HG03521 (cell line): ENCODE measurements at regions not wholly inside any gene's neighbourhood (a gene's known extent, or its start where the extent isn't known, plus 50 kb on each side); places are given as distances from the start of the nearest gene placed in this dataset.
"Not testable (repeated sequence)": the region's sequence is repeated elsewhere in the genome, so short reads cannot be mapped to it uniquely, and the experiment has no call there.

Experiments
- ATAC-seq: cut with Tn5 transposase; IDR thresholded peaks from one replicate; pipeline ENCODE4 v1.9.1; 2021; ENCODE audit warnings: mild to moderate bottlenecking, moderate library complexity; ENCODE audit not compliant: unreplicated experiment

DNA sequence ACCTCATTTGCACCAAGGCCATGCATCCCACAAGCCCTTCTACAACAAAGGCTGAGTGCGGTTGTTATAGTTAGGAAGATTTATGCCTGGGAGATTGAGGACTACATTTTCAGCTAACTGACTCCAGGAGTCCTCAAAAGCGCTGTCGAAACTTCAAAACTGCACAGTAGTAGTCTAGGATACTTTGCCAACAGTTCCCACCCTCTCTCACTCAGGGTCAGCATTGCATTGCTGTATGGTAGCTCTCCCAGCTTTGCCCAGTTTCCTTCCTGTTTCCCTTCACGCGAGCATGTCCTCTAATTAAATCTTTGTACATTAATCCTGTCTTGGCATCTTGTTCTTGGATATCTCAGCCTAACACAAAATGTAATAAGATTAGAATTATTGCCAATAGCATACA, 420.6 kb upstream of the UBE2E3 start:
- ATAC-seq: no peak

GRCh38 chr2:180559038-180559437, 421.4 kb upstream of the UBE2E3 start:
- no peak for ATAC-seq

- no peak for ATAC-seq
Measured at GRCh38 chr2:180555391-180555965, 424.9 kb upstream of the UBE2E3 start.

DNA sequence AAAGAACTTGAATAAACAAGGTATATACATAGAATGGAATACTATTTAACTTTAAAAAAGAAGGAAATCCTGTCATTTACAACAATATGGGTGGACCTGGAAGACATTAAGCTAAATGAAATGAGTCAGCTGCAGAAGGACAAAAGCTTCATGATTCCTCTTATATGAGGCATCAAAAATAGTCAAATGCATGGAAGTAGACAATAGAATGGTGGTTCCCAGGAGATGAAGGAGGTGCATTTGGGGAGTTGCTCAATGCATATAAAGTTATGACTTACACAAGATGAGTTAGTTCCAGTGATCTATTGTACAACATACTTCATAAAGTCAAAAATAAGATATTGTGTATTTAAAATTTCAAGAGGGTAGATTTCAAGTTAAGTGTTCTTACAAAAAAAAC, 426.1 kb upstream of the UBE2E3 start:
- ATAC-seq: no peak

- ATAC-seq: no peak
Measured at GRCh38 chr2:180553094-180553715, 427.2 kb upstream of the UBE2E3 start.

GRCh38 chr2:180542511-180542910, 437.9 kb upstream of the UBE2E3 start:
- ATAC-seq: no peak

DNA sequence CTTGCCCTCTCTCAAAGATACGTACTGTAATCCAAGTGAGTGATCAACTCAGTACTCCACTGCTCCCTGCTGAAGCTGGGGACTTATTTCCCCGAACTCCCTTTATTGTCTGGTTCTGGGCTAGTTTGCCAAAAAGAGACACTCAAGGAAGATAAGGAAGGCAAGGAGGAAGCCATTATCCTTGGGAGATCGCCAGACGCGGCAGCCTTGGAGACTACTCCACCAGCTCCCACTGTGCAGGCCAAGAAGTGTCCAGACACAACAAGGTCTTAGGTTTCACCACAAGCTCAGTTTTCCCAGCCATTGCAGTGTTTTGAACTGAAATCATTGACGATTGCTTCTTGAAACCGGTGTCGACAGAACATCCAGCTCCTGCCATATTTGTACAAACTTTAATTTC, 439.6 kb upstream of the UBE2E3 start:
- no peak for ATAC-seq

DNA sequence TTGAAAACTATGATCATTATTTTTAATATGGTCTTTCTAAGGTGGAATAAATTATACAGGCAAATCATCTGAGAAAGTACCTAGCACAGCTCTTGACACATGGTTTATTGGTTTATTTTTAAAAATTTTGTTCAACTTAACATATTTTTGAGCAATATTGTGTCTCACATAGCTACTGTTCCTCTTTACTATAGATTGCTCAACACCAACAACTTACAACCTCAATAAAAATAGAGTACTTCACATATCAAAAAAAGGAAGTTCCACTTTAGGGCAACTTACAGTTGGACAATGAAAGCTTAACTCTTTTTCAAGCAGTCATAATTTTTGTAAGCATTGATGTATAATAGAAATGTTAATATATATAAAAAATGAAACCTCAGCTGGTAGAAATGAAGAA, 440.9 kb upstream of the UBE2E3 start:
- ATAC-seq: no peak

GRCh38 chr2:180535289-180535688, 445.1 kb upstream of the UBE2E3 start:
- ATAC-seq: no peak

- not testable (repeated sequence) for ATAC-seq
Measured at GRCh38 chr2:180531787-180532186, 448.6 kb upstream of the UBE2E3 start.

- ATAC-seq: no peak
Measured at GRCh38 chr2:180524499-180524898, 455.9 kb upstream of the UBE2E3 start.

DNA sequence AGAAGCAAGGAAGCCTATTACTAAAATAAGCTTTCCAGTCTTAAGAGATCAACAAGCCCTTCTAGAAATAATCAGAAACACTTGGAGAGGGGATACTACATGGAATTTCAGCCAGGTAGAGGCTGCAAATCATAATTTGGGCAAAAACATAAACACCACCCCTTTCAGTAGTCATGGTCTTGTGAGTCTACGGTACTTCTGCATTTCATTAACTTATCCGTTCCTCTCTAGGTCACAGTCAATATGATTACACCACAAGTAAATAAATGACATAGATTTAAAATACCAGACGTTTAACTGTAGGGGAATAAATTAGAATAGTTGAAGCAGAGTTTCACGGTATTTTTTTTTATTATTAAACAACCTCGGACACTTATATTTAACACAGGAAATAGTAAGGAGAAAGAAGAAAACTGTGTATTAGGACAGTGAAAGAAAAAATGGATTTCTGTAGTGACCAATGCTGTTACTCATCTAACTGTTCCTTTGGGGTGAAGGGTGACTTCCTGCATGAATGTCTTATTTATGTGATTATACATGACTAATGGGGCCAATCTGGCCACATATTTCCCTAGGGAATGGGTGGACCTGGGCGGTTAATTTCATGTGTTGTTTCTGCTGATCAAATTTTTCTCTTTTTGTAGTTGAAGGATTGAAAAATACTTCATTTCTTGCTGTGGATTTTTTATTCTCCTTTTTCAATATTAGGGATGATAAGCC, 456.6 kb upstream of the UBE2E3 start:
- no peak for ATAC-seq

GRCh38 chr2:180520921-180521581, 459.4 kb upstream of the UBE2E3 start:
- no peak for ATAC-seq

- no peak for ATAC-seq
Measured at GRCh38 chr2:180520206-180520605, 460.2 kb upstream of the UBE2E3 start.

GRCh38 chr2:180519276-180519675, 461.1 kb upstream of the UBE2E3 start:
- no peak for ATAC-seq

DNA sequence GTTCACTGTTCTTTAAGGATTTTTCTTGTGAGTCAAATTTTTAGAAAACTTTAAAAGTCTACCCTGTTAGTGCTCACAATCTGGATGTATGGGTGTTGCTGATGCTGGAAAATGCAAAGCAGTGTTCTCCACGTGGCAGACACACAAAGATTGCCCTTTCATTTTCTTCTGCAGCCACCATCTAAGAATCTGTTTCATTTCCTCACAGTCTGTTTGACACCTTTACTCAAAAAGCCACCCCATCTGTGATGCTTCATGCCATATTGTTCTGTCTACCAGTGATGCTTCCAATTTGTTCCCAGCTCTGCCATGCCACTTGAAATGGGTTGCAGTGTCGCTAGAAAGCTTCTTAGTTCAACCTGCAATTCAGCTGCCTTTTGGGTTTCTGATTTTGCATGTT, 464.2 kb upstream of the UBE2E3 start:
- no peak for ATAC-seq

GRCh38 chr2:180513389-180513788, 467.0 kb upstream of the UBE2E3 start:
- ATAC-seq: no peak

- no peak for ATAC-seq
Measured at GRCh38 chr2:180508458-180508857, 471.9 kb upstream of the UBE2E3 start.

DNA sequence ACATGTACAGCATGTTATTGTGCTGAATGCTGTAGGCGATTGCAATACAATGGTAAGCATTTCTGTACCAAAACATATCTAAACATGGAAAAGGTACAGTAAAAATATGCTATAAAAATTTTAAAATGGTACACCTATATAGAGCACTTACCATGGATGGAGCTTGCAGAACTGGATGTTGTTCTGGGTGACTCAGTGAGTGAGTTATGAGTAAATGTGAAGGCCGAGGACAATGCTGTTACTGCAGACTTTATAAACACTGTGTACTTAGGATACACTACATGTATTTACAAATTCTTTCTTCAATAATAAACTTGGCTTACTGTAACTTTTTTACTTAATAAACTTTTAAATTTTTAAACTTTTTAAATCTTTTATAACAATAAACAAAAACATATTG, 473.4 kb upstream of the UBE2E3 start:
- ATAC-seq: no peak

DNA sequence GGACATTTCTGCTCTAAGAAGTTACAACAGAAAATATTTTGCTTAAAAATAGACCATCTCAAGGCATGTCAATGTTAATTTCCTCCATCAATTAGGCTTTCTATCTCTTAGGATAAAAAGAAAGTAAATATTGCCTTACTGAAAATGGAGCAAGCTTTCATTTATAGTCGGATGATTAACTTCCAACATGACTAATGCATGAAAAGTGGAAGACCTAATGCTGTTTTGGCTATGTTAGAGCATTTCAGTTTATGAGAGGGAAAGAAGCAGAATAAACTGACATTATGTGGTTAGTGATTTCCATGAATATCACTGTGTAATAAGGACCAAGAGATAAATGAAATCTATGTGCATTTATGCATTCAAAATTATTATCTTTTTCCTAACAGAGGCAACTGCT, 475.2 kb upstream of the UBE2E3 start:
- no peak for ATAC-seq

DNA sequence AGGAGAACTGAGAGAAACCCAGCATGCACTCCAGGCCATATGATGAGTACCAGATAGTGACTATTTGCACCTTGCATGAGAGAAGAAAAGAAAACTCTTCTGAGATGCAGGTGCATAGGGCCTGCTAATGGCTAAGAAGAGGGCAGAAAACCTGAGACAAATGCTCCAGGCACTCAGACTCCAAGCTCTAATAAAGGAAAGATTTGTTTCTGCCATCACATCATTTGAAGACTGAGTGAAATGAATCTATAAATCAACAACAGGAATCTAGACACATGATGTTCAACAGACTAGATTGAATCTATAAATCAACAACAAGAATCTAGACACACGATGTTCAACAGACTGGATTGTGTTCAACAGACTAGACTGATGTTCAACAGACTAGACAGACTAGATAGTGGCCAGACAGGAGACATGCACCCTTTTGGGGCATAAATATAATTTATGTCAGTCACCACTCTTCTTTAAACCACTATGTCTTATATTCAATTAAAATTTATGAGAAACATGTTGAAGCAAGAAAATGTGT, 482.7 kb upstream of the UBE2E3 start:
- ATAC-seq: no peak

GRCh38 chr2:180495606-180496005, 484.8 kb upstream of the UBE2E3 start:
- no peak for ATAC-seq
